Hippocampal formation (tissue), 2 donors: ENCODE measurements at regions not wholly inside any gene's neighbourhood (a gene's known extent, or its start where the extent isn't known, plus 50 kb on each side); places are given as distances from the start of the nearest gene placed in this dataset.

Source experiments
- DNase-seq, 2 donors: peaks; one replicate each; lab custom pipeline; 2025; lab: John Stamatoyannopoulos, UW

GRCh38 chr2:128632501-128632800 lies 313.8 kb upstream of the HS6ST1 start:
- no peak for DNase-seq

DNA sequence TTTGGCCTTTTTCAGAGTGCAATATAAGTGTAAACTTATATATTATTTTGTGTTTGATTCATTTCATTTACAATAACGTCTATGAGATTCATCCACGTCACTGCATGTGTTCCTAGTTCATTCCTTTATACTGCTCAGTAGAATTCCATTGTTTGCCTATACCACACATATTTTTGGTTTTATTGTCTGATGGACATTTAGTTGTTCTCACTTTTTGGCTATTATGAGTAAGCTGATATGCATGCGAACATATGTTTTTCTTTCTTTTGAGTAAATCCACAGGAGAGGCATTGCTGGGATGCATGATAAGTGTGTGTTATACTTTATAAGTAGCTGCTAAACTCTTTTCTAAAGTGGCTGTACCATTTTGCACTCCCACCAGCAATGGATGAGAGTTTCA lies 314.8 kb upstream of the HS6ST1 start:
- DNase-seq, result no peak

DNA sequence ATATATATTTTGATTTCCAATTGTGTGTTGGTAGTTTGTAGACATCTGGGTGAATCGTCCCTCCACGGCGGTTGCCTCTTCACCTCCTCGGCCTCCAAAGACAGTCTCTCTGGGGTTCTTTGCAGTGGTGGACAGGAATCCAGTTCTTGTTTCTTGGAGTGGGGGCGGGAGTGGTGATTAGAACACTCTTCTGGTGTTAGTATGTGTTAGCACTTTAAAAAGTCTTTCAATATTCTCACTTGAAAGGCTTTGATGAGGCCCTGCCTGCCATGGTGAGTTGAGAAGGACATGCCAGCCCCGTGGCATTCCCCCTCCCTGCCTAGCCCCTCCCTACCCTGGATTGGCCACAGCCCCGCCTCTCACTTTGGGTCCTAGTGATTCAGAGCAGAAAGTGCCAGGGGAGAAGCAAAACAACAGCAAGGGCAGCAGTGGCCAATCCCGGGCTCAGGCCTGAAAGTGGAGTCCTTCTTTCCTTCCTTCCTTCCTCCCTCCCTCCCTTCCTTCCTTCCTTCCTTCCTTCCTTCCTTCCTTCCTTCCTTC lies 316.8 kb upstream of the HS6ST1 start:
- no peak for DNase-seq

- DNase-seq, result no peak
These were observed 318.1 kb upstream of the HS6ST1 start for GRCh38 chr2:128636802-128637147.

DNA sequence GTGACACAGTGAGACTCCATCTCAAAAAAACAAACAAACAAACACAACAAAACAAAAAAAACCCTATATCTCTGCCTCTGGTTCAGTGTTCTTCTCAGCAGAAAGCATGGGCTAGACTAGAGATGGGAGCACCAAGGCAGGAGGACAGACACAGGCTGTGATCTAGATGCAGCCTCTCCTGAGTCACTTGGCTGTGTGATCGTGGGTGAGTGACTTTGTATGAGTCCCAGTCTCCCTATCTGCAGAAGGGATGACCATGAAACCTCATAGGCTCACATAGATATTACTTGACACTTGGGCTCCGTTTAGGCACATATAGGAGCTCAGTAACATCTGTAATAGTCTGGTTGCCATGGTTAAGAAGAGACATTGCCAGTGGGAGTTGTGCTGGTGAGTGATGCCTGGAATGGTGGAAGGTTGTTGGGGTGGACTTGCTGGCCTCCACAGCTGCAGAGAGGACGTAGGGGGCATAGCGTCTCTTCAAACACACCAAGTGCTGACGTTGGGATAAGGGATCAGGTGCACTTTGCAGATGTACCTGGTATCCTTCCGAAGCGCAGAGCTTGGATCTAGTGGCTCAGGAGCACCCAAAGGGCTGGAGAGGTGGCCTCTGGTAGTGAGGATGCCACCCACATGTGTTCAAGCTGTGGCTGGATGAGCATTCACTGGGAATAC lies 318.9 kb upstream of the HS6ST1 start:
- DNase-seq, result no peak

GRCh38 chr2:128638341-128639119 lies 319.9 kb upstream of the HS6ST1 start:
- peak; percentile 47 to 75 for DNase-seq

GRCh38 chr2:128639120-128639477 lies 320.4 kb upstream of the HS6ST1 start:
- no peak for DNase-seq

GRCh38 chr2:128639693-128640092 lies 321.0 kb upstream of the HS6ST1 start:
- DNase-seq, result no peak

GRCh38 chr2:128640166-128640844 lies 321.6 kb upstream of the HS6ST1 start:
- no peak for DNase-seq

- no peak for DNase-seq
These were observed 322.2 kb upstream of the HS6ST1 start for GRCh38 chr2:128640845-128641360.

DNA sequence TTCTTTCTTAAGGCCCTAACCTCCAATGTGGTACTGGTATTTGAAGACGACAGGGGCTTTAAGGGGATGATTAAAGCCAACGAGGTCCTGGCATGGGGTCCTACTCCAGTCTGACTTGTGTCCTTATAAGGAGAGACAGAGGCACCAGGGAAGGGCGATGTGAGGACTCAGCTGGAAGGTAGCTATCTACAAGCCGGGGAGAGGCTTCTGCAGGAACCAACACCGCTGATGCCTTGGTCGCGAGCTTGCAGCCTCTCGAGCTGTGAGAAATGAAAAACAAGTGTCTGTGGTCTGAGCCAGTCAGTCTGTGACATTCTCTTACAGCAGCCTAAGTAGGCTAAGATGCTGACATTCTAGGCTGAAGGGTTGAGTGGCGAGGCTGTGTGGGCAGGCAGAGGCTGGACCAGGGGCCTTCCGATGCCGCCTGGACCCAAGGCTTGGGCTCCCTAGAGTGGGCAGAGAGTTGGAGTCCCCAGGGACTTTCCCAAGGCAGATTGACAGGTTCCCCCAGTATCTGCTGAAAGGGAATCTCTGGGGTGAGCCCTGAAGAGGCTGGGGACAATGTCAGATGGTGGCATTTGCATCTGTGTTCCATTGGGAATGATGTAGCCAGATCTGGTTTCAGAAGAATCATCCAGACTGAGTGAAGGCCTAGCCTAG lies 322.9 kb upstream of the HS6ST1 start:
- no peak for DNase-seq

DNA sequence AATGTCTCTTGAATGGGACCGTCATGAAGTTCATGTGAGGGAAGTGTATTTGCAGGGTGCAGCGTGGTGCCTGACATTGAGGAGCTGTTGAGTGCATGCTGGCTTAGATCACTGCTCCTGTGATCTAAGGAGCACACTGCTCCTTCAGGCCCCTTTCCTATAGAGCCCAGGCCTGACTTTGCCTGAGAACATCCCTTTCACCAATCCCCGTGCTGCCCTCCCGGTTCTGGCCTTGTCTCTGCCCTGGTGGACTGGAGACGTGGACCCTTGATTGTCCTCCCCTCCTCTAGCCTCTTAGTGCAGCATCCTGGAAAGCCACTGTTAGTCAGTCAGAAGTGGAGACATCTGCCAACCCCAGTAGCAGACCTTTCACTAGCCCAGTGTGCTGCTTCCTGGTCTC lies 323.6 kb upstream of the HS6ST1 start:
- DNase-seq, result no peak

GRCh38 chr2:128642821-128643220 lies 324.2 kb upstream of the HS6ST1 start:
- no peak for DNase-seq

GRCh38 chr2:128643221-128644065 lies 324.8 kb upstream of the HS6ST1 start:
- no peak for DNase-seq

DNA sequence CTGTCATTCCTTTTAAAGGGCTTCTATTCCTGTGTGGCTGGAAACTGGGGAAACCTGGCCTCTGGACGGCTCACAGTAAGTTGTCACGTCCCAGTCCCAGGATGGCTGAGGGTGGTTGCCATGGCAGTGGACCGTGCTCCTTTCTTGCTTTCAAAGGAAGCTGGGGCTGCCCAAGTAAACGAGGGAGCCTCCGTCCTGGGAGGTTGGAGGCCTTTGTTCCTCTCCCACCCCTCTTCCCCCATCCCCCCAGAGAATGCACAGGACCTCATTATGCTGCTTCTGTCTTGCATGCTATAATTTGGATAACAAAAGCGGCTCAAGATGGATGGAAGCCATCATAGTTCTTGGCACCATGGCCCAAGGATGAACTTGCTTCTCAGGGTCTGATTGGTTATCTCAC lies 325.5 kb upstream of the HS6ST1 start:
- no peak for DNase-seq

- no peak for DNase-seq
These were observed 326.1 kb upstream of the HS6ST1 start for GRCh38 chr2:128644718-128645256.

- no peak for DNase-seq
These were observed 327.0 kb upstream of the HS6ST1 start for GRCh38 chr2:128645631-128646030.

DNA sequence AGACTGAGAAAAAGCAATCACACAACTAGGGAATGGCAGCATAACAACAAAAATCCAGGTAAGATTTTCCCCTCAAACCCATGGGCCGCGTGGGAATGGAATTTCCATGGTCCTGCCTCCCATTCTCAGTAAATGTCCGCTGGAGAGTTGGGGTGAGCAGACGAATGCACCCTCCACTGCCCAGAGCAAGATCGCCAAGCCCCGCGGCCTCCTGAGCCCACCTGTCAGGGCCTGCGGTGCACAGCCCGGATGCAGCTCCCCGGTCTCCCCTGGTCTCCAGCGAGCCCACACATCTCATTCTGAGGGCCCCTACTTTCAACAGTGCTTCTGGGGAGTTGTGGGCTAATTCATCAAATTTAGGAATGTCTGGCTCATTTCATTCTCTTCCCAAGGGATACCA lies 327.4 kb upstream of the HS6ST1 start:
- DNase-seq, result no peak

GRCh38 chr2:128646691-128647090 lies 328.0 kb upstream of the HS6ST1 start:
- DNase-seq, result no peak

GRCh38 chr2:128651000-128651399 lies 332.3 kb upstream of the HS6ST1 start:
- DNase-seq, result no peak

DNA sequence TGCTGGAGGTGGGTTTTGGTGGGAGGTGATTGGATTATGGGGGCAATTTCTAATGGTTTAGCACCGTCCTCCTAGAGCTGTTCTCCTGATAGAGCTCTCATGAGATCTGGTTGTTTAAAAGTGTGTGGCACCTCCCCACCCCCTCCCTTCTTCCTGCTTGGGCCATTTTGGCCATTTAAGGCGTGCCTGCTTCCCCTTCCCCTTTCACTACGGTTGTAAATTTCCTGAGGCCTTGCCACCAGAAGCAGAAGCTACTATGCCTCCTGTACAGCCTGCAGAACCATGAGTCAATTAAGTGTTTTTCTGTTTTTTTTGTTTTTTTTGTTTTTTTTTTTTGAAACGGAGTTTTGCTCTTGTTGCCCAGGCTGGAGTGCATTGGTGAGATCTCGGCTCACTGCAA lies 335.7 kb upstream of the HS6ST1 start:
- DNase-seq, result no peak
